HG02678 (cell line): ENCODE measurements at regions not wholly inside any gene's neighbourhood (a gene's known extent, or its start where the extent isn't known, plus 50 kb on each side); places are given as distances from the start of the nearest gene placed in this dataset.
A peak's percentile ranks its signal among the peaks of the same experiment; 100 is the strongest.
"Not testable (repeated sequence)": the region's sequence is repeated elsewhere in the genome, so short reads cannot be mapped to it uniquely, and the experiment has no call there.

ENCODE experiments used
- ATAC-seq: cut with Tn5 transposase; IDR thresholded peaks from one replicate; pipeline ENCODE4 v1.9.1; 2021; ENCODE audit warnings: mild to moderate bottlenecking, moderate library complexity; ENCODE audit not compliant: unreplicated experiment

DNA sequence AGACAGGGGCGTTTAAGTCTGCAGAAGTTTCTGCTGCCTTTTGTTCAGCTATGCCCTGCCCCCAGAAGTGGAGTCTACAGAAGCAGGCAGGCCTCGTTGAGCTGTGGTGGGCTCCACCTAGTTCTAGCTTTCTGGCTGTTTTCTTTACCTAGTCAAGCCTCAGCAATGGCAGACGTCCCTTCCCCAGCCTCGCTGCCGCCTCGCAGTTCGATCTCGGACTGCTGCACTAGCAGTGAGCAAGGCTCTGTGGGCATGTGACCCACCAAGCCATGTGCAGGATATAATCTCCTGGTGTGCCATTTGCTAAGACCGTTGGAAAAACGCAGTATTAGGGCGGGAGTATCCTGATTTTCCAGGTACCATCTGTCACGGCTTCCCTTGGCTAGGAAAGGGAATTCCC lies 742.7 kb upstream of the NRXN1 start:
- ATAC-seq, result not testable (repeated sequence)

- ATAC-seq, result no peak
These were observed 728.5 kb upstream of the NRXN1 start for GRCh38 chr2:51760441-51760840.

DNA sequence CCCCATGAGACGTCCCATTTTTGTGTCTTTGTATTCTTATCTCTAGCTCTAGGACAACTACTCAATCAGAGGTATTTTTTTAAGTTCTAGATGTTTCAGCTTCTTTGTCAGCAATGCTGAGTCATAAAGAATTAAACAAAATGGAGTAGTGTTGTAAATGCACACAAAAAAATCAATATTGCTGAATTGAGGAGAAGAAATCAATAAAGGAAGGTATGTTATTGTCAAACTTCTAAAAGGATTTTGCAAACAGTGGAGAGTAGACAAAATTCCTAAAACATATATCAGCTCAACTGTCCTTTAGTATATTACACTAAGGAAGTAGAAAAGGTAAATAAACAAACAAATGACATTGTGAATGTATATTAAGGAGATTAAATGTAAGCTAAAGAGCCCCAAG lies 726.1 kb upstream of the NRXN1 start:
- no peak for ATAC-seq

GRCh38 chr2:51734115-51734514 lies 702.2 kb upstream of the NRXN1 start:
- ATAC-seq, result no peak

- ATAC-seq, result no peak
These were observed 691.8 kb upstream of the NRXN1 start for GRCh38 chr2:51723691-51724090.

GRCh38 chr2:51722311-51722710 lies 690.4 kb upstream of the NRXN1 start:
- ATAC-seq, result no peak

DNA sequence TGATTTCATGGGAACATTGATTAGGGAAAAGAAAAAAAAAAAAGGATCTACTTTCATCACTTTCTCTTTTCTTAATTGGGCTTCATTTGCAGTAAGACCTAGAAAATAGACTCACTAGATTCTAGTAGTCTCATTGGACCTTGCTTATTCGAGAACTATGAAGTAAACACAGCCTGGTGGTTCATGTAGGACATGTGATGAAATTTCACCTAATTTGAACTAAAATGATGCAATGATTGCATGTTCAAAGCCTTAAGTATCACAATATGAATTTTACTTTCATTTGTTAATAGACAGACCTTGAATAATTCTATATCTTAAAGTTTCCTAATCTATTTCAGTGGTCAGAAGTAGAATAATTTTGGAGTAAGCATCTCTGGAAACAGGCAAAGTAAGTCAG lies 688.9 kb upstream of the NRXN1 start:
- ATAC-seq, result no peak

GRCh38 chr2:51718881-51719280 lies 686.9 kb upstream of the NRXN1 start:
- no peak for ATAC-seq

GRCh38 chr2:51717312-51717711 lies 685.4 kb upstream of the NRXN1 start:
- ATAC-seq, result no peak

DNA sequence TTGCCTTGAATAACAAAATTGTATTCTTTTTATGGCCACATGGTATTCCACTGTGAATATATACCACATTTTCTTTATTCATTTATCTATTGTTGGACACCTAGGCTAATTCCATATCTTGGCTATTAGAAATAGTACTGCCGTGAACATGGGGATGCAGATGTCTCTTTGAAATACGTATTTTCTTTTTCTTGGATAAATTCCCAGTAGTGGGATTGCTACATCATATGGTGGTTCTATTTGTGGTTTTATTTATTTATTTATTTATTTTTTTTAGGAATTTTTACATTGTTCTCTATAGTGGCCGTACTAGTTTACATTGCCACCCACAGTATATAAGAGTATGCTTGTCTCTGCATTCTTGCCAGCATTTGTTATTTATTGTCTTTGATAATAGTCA lies 679.8 kb upstream of the NRXN1 start:
- no peak for ATAC-seq

DNA sequence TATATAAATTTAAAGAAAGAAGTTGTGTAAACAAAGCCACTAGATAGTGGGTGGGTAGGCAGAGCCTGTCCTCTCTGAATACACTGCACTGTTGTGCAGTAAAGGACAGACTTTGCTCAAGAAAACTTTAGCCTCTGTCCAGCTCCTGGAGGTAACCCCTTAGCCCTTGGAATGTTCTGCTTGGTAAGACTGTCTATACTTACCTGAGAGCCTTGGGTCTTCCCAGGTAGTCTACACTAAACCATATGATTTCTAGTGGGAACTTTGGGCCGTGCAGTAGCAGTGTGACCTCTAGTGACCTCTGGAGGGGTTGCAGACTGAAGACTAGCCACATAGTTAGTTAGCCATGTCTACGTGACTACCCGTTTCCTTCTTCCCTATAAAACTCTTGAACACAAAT lies 678.3 kb upstream of the NRXN1 start:
- peak; percentile 51 for ATAC-seq

DNA sequence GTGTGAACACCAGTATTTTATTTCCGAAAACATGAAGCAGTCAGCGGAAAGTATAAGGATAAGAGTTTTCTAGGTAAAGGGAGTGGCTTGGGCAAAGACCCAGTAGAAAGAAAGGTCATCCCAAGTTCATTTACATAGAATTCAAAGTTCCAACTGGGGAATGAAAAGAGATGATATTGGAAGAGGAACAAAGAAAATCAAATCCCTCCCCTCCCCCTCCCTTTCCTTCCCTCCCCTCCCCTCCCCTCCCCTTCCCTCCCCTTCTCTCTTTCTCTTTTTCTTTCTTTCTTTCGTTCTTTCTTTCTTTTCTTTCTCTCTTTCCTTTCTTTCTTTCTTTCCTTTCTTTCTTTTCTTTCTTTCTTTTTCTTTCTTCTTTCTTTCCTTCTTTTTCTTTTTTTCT lies 675.7 kb upstream of the NRXN1 start:
- ATAC-seq, result no peak

DNA sequence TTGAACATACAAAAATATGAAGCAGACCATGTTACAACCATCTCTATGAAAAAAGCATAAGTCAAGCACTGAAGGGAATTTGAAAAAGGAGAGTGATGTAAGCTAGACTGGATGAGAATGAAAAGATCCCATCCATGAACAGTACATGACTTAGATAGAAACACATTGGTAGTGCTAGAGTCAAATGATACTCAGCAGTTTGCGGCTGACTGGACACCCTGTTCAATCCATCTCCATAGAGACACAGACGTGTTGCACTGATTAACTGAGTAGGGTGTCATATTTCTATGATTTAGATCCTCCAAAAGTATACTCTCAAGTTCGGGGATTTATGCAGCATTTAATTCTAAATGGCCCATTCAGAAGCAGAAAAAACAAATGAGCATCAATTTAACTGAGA lies 674.3 kb upstream of the NRXN1 start:
- ATAC-seq, result no peak

DNA sequence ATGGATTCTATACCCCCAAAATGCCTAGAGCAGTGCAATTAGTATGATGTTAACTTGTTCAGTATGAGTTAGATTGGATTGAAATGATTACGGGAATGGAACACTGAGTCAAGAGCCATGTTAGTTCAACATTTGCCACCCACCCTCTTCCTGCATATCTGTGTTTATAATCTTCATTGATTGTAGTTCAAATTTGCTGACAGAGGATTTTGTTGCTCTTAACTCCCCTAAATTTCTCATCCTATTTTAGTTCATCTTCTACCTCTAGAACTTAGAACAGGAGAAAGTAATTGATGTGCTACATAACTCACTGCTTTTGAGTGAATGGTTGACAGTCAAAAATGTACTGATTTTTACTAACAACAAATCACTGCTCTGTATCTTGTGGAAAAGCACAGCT lies 673.5 kb upstream of the NRXN1 start:
- no peak for ATAC-seq

DNA sequence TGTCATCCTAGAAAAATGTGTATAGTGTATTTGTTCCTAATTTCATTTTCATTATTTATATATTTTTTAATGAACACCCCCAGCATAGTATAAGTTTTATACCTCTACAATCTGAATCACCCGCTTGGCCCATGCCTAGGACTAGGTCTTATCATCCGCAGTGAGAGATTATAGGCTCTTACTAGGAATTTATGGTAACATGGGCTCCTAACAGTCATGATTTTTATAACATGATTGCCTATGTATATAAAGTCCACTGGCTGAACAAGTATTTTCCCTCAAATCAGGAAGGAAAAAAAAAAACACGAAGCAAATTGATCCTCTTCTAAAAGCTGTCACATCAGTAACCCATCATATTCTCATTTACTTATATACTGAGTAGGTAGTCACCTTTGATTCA lies 666.1 kb upstream of the NRXN1 start:
- no peak for ATAC-seq

DNA sequence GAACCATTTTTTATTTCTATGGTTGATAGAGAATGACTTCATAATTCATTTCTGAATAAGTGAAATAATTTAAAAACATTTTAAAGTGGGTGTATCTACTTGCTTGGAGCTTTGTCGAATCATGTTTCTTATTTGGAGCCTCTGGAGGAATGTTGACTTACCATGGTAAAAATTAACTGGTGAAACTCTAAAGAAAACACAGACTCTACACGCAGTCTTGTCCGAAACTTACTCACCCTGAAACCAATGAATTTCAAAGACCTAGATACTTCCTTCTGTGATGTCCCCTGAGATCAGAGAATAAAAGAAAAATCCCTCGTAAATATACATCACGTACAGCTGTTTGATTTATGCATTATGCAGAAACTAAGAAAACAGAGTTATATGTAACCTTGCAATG lies 665.2 kb upstream of the NRXN1 start:
- ATAC-seq, result no peak

GRCh38 chr2:51695531-51695930 lies 663.6 kb upstream of the NRXN1 start:
- no peak for ATAC-seq

GRCh38 chr2:51693640-51694039 lies 661.7 kb upstream of the NRXN1 start:
- no peak for ATAC-seq

GRCh38 chr2:51681854-51682253 lies 649.9 kb upstream of the NRXN1 start:
- no peak for ATAC-seq

DNA sequence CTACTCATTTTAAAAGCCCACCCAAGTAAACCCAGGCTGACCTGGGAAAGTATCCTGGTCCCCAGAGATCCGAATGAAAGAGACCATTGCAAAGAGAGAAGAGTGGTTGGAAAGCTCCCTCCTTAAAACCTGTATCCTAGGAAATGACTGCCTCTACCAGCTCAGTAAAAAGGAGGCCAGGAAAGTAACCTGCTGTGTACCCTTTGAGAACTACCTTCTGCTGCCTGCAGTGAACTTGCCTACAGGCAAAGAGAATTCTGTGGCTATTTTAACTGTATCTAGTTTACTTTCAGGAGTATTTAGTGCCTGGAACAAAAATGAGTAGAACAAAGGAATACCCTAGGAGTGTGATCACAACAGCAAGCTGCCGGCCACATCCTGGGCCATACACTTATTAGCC lies 641.7 kb upstream of the NRXN1 start:
- no peak for ATAC-seq

DNA sequence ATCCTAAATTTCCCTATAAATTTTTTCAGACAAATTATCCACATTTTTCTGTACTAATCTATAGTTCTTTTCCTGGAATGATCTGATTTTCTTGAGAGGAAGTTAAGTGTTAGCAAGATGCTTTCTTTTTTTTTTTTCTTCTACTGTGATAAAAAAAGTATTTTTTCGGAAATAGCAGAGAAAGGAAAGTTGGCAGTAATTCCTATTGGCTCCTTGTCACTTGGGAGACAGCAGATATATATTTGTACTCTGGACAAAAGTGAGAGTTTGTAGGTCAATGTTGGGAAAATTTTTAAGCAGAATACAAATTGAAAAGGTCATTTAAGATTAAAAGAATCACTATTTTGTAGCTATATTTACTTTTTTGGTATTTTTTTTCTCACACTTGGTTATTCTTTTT lies 635.7 kb upstream of the NRXN1 start:
- no peak for ATAC-seq

- no peak for ATAC-seq
These were observed 630.3 kb upstream of the NRXN1 start for GRCh38 chr2:51662187-51662586.

- no peak for ATAC-seq
These were observed 625.9 kb upstream of the NRXN1 start for GRCh38 chr2:51657849-51658248.

DNA sequence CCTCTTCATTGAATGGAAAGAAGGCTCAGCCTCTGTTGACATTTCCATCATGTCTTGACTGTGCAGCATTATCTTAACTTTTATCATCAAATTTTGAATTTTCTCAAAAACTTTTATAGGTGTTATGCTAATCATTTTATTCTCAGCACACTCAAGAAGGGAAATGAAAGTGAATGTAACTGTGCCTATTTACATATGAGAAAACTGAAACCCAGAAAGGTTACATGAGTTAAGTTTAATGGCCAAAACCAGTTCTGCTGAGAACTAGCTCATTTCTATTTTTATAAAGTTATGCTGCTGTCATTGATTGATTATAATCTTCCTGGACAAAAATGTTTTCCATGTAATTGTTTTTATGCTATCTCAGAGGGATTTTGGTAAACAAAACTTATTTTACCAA lies 618.8 kb upstream of the NRXN1 start:
- ATAC-seq, result peak; percentile 50
